ENCODE measurements at regions not wholly inside any gene's neighbourhood (a gene's known extent, or its start where the extent isn't known, plus 50 kb on each side); places are given as distances from the start of the nearest gene placed in this dataset.
A peak's percentile ranks its signal among the peaks of the same experiment; 100 is the strongest.
"Not testable (repeated sequence)": the region's sequence is repeated elsewhere in the genome, so short reads cannot be mapped to it uniquely, and the experiment has no call there.

DNA sequence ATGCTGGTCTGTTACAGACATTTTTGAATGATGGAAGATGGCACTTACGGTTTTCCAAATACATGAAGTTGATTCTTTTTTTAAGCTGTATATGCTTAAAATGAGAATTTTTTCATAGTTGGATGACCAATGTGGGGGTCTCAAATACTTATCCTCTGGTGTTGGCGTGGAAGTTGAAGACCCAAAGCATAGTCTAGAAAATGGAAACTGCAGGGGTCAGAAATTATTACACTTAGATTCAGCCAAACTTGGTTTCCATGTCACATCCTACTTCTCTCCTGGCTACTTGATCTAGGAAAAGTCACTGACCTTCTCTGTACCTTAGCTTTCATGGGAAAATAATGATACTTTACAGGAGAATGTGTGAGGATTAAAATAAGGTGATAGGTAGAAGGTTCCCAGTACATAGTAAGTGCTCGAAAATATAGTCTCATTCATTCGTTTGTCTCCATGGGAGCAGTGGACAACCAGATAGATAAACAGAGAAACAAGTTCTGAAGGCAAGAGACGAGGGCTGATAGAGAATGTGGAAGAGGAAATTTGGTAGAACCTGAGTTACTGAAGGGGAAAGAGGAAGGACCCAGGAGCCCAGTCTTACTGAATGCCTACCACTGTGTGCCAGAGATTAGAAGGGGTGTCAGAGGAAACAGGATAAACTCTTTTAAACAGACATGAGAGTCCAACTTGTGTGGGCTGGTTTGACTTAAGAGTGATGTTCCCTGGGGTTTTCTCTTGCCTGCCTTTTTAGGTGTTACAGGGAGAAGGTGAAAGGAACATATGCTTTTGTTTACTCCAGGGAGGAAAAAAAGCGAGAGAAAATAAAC is 560.3 kb upstream of the KLF4 start:
- no peak for DNase-seq

GRCh38 chr9:108049026-108049607 is 559.5 kb upstream of the KLF4 start:
- DNase-seq = peak; percentile 36

DNA sequence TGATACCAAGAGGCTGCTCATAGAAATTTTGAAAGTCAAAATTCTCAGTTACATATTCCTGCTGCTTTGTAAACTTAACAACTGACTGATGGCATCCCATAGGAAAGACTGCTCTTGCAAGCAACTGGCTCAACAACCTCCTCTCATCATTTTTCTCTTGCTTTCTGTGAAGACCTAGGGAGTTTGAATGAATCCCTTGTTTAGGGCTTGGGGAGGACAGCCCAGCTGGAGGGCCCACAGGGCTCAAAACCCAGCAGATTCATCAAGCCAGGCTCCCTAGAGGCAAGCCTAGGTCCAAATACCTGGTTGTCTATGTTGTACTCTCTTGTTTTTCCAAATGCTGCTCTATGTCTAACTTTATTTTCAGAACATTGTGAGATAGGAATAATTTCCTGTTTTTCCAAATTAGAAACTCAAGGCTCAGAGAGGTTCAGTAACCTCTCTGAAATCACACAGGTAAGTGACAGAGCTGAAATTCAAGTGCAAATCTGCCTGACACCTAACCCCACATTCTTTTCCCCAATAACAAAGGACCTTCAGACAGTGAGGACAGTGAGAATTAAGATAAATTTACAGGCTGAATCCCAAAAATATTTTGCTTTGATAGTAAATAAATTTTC is 558.9 kb upstream of the KLF4 start:
- DNase-seq = no peak

- DNase-seq = not testable (repeated sequence)
These were observed 558.2 kb upstream of the KLF4 start for GRCh38 chr9:108047777-108048176.

DNA sequence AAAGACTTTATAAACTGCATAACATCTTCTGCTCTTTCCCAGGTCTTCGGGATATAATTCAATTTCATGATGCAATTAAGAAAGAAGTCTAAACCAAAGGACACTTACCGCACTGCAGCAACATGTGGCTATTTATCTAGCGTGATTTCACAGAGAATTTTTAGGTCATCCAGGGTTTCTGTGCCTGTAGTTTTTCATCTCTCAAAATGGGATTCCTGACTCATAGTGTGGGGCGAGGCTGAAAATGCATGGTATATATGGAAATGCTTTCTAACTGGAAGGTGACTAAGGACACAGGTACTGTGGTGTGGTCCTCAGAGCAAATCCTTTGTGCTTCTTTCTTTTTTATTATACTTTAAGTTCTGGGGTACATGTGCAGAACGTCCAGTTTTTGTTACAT is 557.7 kb upstream of the KLF4 start:
- DNase-seq = no peak

DNA sequence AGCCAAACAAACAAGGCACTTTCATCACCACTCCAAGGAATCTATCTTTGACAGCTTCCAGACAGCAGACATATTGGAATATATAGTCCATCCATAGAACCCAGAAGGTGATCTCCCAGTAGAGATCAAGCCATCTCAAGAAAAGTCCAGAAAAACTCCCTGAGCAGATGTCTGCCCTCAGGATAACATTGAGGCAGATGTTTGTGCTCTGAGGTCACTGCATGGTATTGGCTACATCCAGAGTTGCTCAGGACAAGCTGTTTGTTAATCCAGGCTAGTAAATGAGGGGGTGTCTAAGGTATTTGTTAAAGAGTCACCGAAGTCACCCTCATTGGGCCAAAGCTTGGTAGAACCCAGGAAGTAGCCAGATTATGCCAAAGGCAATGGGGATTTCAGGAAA is 556.3 kb upstream of the KLF4 start:
- DNase-seq = no peak

GRCh38 chr9:108043585-108043984 is 554.0 kb upstream of the KLF4 start:
- no peak for DNase-seq

- no peak for DNase-seq
These were observed 552.0 kb upstream of the KLF4 start for GRCh38 chr9:108041551-108041950.

DNA sequence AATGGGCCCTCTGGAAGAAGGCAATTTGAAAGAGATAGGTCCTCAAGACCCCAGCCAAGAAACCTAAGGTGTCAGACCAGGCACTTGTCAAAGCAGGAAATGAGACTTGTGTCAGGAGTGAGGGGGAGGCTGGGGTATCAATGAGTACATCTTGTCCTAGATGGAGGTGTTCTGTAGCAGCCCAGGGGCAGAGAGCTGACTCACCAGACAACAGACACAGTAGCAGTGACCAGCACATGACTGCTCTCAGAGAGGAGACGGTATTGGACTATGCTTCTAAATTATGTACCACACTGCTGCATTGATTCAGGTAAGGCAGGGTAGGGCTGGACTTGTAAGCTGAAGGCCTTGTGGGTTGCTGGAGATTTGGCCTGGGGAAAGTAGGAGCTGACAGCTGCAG is 551.2 kb upstream of the KLF4 start:
- peak; percentile 6 for DNase-seq

DNA sequence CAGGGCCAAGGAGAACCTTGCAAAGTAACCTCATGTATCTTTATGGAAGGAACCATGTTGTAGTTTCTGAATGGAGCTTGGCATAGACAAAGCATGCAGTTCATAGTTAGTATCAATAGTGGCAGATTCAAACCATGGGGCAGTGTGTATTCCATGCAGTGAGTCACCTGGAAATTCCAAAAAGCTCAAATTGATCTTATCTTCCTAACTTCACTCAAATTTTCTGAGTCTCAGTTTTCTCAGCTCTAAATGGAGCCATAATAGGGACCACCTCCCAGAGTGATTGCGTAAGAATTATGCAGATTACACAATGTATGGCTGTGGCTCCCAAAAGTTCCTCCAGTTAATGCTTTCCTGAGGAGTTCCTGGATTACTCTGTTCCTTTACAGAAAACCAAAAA is 549.9 kb upstream of the KLF4 start:
- no peak for DNase-seq

GRCh38 chr9:108039012-108039411 is 549.4 kb upstream of the KLF4 start:
- DNase-seq = peak; percentile 24

- DNase-seq = no peak
These were observed 545.9 kb upstream of the KLF4 start for GRCh38 chr9:108035487-108035886.

GRCh38 chr9:108033976-108034964 is 544.7 kb upstream of the KLF4 start:
- no peak for DNase-seq

DNA sequence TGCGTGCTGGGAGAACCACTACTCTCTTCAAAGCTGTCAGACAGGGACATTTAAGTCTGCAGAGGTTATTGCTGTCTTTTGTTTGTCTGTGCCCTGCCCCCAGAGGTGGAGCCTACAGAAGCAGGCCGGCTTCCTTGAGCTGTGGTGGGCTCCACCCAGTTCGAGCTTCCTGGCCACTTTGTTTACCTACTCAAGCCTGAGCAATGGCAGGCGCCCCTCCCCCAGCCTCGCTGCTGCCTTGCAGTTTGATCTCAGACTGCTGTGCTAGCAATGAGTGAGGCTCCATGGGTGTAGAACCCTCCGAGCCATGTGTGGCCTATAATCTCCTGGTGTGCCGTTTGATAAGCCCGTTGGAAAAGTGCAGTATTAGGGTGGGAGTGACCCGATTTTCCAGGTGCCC is 542.5 kb upstream of the KLF4 start:
- DNase-seq = not testable (repeated sequence)

DNA sequence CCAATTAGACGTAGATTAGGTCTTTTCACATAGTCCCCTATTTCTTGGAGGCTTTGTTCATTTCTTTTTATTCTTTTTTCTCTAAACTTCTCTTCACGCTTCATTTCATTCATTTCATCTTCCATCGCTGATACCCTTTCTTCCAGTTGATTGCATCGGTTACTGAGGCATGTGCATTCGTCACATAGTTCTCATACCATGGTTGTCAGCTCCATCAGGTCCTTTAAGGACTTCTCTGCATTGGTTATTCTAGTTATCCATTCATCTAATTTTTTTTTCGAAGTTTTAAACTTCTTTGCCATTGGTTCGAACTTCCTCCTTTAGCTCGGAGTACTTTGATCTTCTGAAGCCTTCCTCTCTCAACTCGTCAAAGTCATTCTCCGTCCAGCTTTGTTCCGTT is 541.7 kb upstream of the KLF4 start:
- not testable (repeated sequence) for DNase-seq

GRCh38 chr9:108026718-108027117 is 537.1 kb upstream of the KLF4 start:
- not testable (repeated sequence) for DNase-seq

DNA sequence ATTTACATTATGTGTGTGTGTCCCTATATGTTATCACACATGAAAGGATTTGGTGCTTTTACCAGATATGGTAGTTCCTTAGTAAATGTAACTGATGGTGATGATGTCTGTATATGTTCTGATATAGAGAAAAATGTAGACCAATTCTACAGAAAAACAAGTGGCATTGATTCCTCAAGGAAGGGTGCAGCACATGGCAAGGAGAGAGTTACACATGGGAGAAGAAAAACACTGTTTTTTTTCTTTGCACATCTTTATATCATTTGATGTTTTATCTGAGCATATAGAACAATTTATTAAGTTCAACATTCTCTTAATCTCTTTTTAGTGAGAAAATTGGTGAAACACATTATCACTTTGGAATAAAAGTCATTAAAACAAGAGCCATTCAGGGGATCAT is 535.0 kb upstream of the KLF4 start:
- DNase-seq = no peak

DNA sequence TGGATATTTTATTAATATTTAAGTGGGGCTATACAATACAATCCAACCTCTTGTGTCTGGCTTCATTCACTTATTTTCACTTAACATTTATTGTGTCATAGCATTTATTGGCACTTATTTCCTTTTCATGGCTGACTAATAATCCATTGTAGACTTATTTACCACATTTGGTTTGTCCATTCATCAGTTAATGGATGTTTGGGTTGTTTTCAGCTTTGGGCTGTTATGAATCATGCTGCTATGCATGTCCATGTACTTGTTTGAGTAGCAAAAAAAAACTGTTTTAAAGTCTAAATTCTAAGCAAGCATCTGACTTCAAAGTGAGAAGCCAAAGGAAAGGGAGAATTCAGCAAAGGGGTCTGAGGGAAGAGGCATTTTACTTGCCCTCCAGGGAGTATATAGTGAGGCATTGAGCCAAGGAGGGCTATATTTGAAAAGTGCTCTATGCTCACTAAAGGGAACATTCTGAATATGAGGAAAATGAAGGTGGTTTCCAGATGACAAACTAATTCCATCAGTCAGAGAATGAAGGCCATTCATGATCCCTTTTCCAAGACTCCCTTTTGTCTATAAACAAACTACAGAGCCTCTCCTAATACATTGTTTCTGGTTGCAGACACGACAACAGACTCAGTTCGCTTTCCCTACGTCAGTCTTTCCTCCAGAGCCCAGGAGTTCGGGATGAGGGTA is 532.8 kb upstream of the KLF4 start:
- no peak for DNase-seq

DNA sequence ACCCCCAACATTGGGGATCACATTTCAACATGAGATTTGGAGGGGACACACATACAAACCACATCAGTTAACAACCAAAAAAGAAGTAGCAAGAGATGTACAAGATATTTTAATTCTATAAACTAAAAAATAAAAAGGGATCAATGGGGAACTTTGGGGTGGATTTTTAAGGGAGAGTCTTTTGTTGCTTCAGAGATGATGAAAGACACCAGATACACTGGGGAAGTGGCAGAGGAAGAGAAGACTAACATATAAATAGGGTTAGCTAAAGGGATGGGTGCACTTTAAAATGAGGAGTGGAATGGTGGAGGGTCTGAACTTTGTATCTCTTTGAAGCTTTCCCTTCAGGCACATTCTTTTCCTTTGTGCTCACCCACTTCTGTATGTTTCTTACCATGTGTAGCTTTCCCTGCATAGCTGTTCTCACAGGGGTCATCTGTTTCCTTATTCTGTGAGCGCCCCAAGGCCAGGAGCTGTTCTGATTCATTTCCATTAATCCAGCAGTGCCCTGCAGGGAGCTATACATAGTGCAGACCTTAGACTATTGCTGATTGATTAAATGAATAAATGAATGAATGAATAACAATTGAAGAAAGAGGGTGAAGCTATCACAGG is 531.6 kb upstream of the KLF4 start:
- no peak for DNase-seq

DNA sequence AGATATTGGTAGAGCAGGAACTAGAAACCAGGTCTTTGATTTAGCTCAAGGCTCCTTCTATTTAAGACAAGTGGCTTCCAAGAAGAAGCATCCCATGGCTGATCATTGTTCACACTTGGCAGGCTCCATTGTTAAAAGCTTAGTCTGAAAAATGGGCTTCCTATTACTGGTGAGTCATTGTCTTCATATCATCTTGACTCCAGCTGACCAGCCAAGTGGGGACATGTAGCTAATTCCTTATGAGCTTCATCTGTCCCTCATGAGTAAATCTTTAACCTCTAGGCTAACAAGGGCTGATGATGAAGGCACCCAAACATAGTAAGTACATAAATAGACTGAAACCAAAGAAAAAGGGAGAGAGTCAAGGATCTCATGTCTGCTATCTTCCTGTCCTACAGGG is 530.3 kb upstream of the KLF4 start:
- peak; percentile 17 for DNase-seq

DNA sequence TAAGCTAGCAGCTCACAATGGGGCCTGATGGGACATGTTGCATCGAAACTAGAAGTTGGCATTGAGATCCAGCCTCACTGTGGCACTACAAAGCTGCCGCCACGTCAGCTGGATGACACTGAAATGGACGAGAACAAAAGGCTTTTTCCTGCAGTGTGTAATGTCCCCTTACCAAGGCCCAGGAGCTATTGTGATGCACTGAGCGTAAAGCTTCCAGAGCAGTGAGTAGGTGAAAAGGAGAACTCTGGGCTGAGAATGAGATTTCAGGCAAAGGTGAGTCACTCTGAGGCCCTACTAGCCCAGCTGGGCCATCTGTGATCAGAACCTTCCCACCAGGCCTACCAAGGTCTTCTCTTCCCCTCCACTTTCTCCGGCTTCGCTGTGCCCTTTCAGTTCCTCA is 528.1 kb upstream of the KLF4 start:
- DNase-seq = peak; percentile 22

DNA sequence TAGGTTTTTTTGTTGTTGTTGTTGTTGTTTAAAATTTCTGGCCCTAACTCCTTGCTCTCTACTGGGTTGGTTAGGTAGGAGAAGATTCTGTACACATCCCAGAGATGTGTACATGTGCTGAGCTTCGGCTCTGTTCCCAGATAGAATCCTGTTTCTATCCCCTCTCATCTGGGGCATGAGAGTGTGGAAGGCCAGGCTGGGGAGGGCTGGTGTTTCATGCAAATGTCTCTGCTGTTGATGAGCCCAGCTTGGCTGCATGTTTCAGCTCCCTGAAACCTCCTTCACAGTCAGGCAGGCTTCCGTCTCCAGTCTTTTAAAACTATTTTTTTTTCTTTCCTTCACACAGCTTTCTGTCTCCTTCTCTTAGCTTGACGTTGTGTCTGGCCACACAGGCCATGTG is 526.9 kb upstream of the KLF4 start:
- no peak for DNase-seq

Data from DMS53 (cell line).